ENCODE measurements at regions not wholly inside any gene's neighbourhood (a gene's known extent, or its start where the extent isn't known, plus 50 kb on each side); places are given as distances from the start of the nearest gene placed in this dataset.

DNA sequence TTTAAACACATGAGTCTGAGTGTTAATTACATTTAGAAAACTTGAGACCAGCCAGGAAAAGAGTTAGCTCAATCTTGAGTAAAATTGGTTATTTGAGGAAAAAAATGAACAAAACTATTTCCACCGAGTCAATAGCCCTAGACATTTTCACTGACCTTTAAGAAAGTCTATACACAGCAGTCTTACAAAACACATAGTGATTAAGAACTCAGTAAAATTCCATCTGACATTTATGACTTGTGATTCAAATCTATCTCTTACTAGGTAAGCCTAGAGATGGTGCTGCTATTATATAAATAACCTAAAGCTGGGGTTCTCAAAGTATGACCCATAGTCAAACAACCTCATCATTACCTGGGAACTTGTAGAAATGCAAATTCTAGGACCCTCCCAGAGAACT, 109.1 kb upstream of the COL8A1 start:
- TF ChIP-seq, protein P1, sequence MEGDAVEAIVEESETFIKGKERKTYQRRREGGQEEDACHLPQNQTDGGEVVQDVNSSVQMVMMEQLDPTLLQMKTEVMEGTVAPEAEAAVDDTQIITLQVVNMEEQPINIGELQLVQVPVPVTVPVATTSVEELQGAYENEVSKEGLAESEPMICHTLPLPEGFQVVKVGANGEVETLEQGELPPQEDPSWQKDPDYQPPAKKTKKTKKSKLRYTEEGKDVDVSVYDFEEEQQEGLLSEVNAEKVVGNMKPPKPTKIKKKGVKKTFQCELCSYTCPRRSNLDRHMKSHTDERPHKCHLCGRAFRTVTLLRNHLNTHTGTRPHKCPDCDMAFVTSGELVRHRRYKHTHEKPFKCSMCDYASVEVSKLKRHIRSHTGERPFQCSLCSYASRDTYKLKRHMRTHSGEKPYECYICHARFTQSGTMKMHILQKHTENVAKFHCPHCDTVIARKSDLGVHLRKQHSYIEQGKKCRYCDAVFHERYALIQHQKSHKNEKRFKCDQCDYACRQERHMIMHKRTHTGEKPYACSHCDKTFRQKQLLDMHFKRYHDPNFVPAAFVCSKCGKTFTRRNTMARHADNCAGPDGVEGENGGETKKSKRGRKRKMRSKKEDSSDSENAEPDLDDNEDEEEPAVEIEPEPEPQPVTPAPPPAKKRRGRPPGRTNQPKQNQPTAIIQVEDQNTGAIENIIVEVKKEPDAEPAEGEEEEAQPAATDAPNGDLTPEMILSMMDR (conservative IDR thresholded peaks at IDR 0.05; ENCODE audit: low read length), result no peak
- TF ChIP-seq EZH2phosphoT487 (IDR thresholded peaks at IDR 0.05; ENCODE audit: borderline replicate concordance, low read depth, low read length), result no peak
